ENCODE measurements at regions not wholly inside any gene's neighbourhood (a gene's known extent, or its start where the extent isn't known, plus 50 kb on each side); places are given as distances from the start of the nearest gene placed in this dataset.

DNA sequence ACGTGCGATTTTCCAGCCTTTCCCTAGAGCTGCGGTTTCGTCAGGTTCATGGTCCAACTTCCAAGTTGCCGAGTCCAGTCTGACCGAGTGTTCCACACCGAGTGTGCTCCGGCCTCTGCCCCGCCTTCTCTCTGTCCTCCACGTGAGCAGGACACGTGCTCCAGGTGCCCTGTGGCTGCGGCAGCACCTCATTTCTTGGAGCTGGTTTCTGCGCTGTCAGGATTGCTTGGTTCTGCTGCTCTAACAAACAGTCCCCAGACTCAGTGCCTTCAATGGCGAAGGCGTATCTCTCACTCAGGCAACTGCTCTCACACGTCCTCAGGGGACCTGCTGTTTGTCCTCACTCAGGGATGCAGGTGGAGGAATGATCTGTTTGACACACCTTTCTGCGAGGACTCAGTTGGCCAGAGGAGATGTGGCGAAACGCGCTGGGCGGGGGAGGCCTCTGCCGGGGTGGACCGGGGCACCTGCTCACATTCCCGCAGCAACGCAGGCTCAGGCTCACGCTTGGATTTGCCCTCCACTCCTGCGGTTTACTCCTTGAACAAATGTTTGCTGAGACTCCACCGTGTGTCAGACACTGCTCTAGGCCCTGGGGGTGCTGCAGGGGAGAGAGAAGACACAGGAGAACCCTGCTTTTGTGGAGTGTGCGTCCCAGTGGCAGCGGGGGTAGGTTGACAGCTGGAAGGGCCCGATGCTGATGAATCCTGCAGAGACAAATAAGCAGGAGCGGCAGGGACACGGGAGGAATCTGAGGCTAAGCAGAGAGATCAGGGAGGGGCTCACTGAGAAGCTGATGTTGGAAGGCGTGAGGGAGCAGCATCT is 63.4 kb upstream of the FBRSL1 start:
- no peak for DNase-seq (ENCODE audit: low read depth, low spot score)

- DNase-seq (ENCODE audit: low read depth, low spot score), result no peak
Measured at GRCh38 chr12:132424811-132425210, 65.1 kb upstream of the FBRSL1 start.

- no peak for DNase-seq (ENCODE audit: low read depth, low spot score)
Measured at GRCh38 chr12:132423820-132424645, 65.9 kb upstream of the FBRSL1 start.

DNA sequence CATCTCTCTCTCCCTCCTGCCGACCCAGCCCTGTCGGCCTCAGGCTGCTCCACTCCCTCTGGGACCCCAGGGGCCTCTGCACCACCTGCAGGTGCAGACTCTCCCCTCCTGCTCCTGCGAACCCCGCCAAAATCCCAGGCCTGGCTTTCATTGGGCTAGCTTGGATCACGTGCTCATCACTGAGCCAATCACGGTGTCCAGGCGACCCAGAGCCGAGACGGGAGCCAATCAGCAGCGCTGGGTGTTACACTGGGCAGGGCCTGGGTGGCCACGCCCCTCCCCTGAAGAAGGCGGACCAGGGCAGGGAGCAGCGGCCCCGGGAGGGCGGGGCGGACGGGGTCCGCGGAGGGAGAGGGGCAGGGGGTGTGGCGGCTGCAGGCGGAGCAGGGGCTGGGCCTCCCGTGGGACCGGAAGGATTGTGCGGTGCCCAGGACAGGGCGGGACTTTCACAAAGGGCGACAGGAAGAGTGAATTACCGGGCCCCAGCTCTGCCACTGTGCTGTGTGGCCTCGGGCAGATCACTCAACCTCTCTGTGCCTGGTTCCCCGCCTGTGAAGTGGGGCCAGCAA is 66.6 kb upstream of the FBRSL1 start:
- DNase-seq (ENCODE audit: low read depth, low spot score), result no peak

DNA sequence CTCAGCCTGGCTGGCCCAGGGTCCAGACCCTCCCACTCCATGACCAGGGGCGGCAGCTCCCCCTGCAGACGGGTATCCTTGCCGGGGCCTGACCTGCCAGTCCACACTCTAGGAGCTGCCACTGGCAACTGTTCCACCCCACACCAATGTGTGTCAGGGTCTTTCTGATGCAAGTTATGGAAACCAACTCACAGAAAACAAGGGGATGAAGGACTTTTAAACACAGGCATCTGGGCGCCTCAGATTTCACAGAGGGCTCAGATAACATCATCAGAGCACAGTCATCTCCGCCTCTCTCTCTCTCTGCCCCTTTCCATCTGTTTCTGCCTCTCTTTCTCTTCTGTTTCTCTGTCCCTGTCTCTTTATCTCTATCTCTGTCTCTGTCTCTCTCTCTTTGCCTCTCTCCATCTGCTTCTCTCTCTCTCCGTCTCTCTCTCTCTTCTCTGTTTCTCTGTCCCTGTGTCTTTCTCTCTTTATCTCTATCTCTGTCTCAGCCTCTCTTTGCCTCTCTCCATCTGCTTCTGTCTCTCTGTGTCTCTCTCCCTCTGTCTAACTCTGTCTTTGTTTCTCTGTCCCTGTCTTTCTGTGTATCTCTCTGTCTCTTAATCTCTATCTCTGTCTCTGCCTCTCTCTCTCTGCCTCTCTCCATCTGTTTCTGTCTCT is 67.4 kb upstream of the FBRSL1 start:
- DNase-seq (ENCODE audit: low read depth, low spot score), result no peak

- no peak for DNase-seq (ENCODE audit: low read depth, low spot score)
Measured at GRCh38 chr12:132422040-132422380, 67.9 kb upstream of the FBRSL1 start.

GRCh38 chr12:132419631-132420246 is 70.2 kb upstream of the FBRSL1 start:
- no peak for DNase-seq (ENCODE audit: low read depth, low spot score)

DNA sequence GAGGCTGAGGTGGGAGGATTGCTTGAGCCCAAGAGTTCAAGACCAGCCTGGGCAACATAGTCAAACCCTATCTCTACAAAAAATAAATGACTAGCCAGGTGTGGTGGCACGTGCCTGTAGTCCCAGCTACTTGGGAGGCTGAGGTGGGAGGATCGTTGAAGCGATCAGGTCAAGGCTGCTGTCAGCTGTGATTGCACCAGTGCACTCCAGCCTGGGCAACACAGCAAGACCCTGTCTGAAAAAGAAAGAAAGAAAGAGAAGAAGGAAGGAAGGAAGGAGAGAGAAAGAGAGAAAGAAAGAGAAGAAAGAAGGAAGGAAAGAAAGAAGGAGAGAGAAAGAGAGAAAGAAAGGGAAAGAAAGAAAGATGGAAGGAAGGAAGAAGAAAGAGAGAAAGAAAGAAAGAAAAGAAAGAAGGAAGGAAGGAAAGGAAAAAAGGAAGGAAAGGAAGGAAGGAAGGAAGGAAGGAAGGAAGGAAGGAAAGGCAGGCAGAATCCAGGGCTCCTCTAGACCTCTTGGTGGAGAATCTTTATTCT is 71.5 kb upstream of the FBRSL1 start:
- no peak for DNase-seq (ENCODE audit: low read depth, low spot score)

GRCh38 chr12:132417741-132418140 is 72.2 kb upstream of the FBRSL1 start:
- no peak for DNase-seq (ENCODE audit: low read depth, low spot score)

- DNase-seq (ENCODE audit: low read depth, low spot score), result no peak
Measured at GRCh38 chr12:132416827-132417226, 73.1 kb upstream of the FBRSL1 start.

DNA sequence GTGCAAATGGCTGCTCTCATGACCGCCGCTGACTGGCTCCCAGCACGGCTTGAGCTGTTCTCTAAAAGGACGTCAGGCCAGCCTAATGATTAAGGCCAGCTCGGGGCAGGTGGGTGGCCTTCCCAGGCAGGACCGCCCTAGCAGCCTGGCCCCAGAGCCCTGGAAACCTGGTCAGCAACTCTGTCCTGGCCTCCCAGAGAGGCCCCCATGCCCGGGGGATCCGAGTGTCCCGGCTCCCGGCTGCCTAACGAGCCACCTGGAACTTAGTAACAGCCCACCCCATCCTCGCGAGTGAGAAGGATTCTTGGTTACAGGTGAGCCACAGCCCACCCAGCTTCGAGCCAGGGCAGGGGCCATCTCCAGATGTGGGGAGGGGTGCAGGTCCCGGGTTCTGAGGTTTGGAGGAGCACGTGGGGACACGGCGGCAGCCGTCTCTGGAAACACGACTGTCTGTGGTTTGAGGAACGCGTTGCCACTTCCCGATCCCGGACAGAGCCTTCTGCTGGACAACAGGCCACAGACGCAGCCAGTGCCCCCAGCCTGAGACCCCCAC is 73.8 kb upstream of the FBRSL1 start:
- no peak for DNase-seq (ENCODE audit: low read depth, low spot score)

GRCh38 chr12:132415327-132416120 is 74.4 kb upstream of the FBRSL1 start:
- no peak for DNase-seq (ENCODE audit: low read depth, low spot score)

- DNase-seq (ENCODE audit: low read depth, low spot score), result peak; percentile 36
Measured at GRCh38 chr12:132414634-132415326, 75.2 kb upstream of the FBRSL1 start.

- DNase-seq (ENCODE audit: low read depth, low spot score), result no peak
Measured at GRCh38 chr12:132413931-132414588, 75.9 kb upstream of the FBRSL1 start.

GRCh38 chr12:132411457-132411856 is 78.5 kb upstream of the FBRSL1 start:
- DNase-seq (ENCODE audit: low read depth, low spot score), result no peak

DNA sequence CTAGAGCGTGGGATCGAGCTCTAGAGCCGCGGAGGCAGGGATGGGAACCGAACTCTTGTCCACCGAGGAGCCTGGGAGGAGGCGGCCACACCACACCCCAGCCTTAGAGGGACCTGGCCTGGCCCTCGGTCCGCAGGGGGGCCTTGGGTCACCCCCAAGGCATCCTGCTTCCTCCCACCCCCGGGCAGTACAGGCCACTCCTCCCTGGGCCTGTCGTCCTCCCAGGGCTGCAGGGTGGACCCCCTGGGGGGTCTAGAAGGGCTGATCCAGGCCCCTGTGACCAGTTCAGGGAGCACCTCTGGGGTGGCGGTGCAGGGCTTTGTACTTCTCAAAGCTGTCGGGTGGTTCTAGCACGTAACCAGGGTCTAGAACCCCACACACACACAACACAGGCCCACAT is 79.1 kb upstream of the FBRSL1 start:
- DNase-seq (ENCODE audit: low read depth, low spot score), result no peak

GRCh38 chr12:132410296-132410625 is 79.7 kb upstream of the FBRSL1 start:
- no peak for DNase-seq (ENCODE audit: low read depth, low spot score)

DNA sequence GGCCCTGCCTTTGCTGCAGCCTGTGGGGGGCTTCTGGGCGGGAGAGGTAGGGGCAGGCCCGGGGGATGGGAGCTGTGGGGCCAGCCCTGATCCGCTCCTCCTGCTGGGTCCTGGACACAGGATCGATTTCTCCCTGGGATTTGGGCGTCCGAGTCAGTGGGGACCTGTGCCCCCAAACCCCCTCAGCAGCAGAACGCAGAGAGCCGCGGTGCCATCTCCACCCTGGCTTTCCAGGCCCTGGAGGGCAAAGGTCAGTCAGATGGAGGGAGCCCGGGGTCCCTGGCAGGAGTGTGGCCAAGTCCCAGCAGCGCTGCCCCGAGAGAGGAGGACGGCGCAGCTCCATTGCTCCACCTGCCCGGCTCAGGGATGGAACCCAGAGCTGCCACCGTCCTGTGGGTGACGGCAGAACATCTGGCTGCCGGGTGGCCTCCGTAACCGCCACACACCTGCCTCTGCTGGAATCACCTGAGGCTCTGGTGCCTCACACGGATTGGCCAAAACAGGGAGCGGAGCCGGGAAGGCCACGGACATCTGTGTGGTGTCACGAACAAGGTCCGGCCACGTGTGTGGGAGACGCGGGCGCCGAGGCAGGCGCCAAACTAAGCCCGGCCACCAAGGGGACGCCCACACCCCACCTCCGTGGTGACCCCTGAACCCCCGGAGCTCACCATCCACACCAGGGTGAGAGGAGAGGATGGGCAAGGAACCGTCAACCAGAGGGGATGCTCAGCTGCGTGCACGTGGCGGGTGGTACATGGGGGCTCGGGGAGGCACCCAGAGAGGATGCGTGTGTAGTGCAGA is 80.3 kb upstream of the FBRSL1 start:
- no peak for DNase-seq (ENCODE audit: low read depth, low spot score)

Data from activated CD4-positive, CD25-positive, alpha-beta regulatory T cell treated with anti-CD3 and anti-CD28 coated beads, Interleukin-2, amount 50 U/mL, for 16 hours (primary cell).